Activated CD4-positive, alpha-beta T cell treated with anti-CD3 and anti-CD28 coated beads, Interleukin-2, Interleukin-6, amounts not matched to agents 100 ng/mL and 50 ng/mL, durations not matched to agents 16 hours and 8 hours (primary cell): ENCODE measurements at regions not wholly inside any gene's neighbourhood (a gene's known extent, or its start where the extent isn't known, plus 50 kb on each side); places are given as distances from the start of the nearest gene placed in this dataset.
"Not testable (repeated sequence)": the region's sequence is repeated elsewhere in the genome, so short reads cannot be mapped to it uniquely, and the experiment has no call there.

Experiments
- DNase-seq: peaks from one replicate; pipeline ENCODE4 v3.0.0-alpha.2; 2020

DNA sequence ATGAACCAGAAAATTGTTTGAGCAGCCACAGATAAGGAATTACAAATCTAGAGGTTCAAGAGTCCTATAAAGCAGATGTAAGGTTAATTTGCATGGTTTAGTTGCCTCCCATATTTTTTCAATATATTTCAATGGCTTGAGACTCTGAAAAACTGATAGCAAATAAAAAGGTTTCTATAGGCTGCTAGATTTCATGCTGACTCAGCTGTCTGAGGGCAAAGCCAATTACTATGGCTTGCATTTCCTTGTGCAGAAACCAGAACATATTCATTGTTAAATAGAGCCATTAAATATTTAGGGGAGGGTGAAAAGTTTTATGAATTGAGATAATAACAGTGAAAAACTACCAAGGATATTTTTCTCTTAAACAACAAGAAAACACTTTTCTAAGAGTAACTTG lies 278.1 kb upstream of the CADM2 start:
- DNase-seq, result no peak

DNA sequence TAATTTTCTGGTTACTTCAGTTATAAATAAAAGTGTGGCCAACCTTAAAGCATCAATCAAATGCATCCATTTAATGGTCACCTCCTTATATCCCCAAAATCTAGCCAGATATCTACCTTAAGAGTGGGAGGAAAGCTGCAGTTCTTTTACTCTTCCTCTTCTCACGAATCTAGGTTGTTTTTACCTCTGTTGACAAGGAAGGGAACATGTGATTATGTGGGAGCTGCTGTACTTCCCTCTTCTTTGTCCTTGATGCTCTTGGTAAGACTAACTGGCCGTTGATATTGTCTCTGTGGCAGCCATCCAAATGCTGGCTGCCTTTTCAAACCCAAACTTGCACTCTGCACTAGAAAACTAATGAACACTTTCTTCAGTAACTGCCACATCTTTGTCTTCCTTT lies 275.3 kb upstream of the CADM2 start:
- no peak for DNase-seq

DNA sequence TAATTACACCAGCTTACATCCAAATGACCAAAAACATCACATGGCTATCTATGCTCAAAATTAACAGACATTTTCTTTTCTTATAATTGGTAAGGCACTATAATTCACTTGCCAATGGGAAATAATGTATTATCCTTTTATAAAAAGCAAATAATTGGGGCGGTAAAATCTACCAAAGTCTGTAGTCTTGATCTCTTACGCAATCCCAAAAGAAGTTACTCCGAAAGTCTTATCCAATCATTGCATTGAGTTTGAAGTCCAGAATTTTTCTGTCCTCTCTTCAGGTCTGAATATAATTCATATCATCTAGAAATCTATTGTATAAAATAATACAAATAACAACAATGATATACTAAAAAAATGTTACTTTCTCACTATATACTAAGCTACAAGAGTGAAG lies 273.3 kb upstream of the CADM2 start:
- DNase-seq, result no peak

DNA sequence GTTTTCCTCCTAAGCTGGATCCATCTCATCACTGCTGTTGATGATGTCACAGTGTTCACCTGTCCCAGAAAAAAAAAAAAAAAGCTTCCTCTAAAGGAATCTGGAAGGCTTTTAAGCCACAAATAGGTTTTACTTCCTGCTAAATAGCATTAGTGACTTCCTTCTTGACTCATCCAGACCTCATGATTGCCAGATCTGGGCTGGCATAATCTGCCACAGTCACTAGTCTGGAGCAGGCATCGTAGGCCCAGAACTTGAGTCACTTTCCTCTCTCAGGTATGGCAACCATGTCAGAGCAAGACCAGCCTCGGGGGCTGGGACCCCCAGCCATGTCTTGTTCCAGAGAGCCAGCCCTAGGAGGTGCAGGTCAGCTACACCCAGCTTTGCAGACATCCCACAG lies 266.5 kb upstream of the CADM2 start:
- no peak for DNase-seq

DNA sequence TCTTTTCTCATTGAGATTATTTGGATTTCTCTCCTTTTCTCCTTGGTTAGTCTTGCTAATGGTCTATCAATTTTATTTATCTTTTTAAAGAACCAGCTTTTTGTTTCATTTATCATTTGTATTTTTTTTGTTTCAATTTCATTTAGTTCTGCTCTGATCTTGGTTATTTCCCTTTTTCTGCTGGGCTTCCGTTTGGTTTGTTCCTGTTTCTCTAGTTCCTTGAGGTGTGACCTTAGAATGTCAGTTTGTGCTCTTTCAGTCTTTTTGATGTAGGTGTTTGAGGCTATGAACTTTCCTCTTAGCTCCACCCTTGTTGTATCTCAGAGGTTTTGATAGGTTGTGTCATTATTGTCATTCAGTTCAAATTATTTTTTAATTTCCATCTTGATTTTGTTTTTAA lies 248.5 kb upstream of the CADM2 start:
- not testable (repeated sequence) for DNase-seq

DNA sequence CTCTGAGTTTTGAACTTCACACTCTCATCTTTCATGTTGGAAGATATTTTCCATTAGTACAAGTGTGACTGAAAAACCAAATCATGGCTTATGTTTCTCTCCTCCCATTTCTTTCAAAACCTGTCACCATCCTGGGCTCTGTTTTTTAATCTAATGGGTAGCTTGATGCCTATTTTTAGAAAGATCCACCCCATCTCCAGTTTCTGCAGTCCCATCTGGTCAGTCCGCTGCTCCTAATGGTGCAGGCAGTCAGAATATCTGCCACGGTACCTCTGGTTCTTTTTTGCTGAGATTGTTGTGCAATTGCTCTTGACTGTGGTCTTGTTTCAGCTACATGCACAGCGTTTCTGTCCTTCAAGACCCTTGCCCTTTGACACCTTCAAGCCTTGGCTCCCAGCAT lies 240.9 kb upstream of the CADM2 start:
- no peak for DNase-seq

DNA sequence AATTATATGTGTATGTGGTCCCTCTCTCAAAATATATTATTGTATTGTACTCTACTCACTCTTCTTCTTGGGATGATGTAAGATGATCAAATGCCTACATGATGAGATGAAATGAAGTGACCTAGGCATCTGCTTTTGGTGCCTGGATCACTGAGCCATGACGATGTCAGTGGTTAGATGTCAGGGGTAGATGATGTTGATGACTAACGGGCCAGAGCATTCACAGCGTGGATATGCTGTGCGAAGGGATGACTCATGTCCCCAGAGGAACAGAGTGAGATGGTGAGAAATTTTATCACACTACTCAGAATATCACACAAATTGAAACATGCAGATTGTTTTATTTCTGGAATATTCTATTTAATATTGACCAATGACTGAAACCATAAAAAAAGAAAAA lies 233.9 kb upstream of the CADM2 start:
- no peak for DNase-seq

DNA sequence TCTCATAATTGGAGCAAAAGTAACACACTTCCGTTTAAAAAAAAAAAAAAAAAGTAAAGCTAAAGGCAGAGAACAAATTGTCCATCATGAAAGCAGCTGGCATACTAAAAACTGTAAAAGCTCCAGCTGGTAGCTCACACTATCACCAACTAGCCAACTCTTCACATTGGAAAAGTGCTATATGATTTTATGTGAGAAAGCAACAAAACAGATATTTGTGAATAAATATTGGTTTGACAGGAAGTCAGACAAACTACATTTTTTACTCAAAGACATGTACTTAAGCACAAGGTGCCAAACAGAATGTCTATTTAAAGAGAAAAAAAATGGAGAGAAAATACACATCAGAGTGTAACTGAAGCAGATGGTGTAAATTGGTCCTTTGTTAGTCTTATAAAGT lies 231.2 kb upstream of the CADM2 start:
- no peak for DNase-seq

DNA sequence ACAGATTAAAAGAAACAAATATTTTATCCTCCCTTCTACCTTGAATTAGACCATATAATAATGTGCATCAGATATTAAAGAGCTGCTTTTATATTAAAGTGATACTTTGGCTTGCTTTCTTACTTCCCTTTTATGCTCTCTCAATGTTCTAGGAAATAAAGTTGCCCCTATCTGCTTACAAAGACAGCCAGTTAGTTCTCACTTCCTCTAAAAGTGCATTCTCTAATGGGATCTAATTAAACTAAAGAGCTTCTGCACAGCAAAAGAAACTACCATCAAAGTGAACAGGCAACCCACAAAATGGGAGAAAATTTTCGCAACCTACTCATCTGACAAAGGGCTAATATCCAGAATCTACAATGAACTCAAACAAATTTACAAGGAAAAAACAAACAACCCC lies 224.1 kb upstream of the CADM2 start:
- not testable (repeated sequence) for DNase-seq

DNA sequence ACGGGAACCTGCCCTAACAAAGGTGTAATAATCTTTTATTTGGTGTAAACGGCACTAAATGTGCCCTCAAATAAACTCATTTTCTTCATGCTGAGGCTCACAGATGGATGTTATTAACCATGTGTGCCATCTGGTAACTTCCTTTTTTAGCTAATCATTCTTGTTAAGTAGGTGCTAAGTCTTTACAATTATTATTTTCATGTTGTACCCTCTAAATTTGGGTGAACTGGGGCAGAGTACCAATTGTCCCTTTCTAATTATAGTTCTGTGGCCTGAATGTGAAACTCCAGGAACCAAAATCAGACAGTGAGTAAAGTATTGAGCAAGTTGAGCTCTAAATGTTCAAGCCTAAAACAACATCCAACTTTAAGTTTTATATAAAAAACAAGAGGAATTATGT lies 220.7 kb upstream of the CADM2 start:
- no peak for DNase-seq

DNA sequence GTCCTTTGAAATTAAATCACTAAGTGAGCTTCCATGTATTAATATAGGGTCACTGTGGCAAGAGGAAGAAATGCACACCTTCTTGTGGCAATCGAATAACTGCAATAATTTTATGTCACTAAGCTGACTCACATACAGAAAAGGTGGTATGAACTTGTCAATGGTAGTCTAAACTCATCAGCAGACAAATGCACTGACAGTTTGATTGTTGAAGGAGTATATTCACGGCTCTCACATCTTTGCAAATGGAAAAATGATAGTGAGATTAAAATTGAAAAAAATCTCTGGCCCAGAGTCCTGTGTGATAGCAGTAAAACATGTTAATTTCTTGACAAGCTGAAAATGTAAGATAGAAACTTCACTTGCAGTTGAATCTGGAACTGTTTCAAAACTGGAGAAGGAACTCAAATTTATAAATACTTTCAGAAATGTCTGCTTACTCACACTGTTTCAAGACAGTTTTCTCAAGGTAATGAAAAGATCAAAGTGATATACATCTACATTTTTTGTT lies 215.8 kb upstream of the CADM2 start:
- DNase-seq, result no peak

DNA sequence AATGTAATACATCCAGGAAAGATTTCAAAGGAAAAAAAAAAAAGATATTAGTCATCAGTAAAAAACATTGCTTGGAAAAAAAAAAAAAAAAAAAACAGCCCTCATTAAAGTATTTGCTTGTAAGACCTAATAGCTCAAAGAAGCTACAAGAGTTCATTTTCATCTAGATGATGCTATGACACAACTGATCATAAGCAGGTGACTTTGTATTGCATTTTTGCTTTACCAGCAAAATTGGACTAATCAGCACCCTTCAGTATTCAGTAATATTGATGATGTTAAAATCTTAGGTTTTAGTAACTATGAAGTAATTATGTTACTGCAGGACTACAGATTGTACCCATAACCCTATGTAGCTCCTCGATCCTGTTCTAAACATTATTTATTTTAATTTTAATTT lies 214.7 kb upstream of the CADM2 start:
- DNase-seq, result no peak

DNA sequence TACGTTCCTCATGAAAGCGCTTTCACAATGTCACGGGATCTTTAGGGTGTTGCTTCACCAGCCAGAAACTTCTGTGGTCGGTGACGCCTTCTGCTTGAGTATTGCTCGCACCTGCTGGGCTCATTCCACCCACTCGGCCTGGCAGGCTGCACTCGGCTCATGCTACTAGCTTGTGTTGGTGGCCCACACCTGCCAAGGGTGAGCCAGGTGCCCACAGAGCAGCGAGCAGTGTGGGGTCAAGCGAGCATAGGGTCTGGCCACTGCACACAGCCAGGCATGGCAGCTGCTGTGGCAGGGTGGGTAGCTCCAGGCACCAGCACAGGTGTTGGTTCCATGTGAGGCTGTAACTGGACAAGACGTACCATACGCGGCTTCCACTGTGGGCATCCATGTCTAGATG lies 202.9 kb upstream of the CADM2 start:
- no peak for DNase-seq

DNA sequence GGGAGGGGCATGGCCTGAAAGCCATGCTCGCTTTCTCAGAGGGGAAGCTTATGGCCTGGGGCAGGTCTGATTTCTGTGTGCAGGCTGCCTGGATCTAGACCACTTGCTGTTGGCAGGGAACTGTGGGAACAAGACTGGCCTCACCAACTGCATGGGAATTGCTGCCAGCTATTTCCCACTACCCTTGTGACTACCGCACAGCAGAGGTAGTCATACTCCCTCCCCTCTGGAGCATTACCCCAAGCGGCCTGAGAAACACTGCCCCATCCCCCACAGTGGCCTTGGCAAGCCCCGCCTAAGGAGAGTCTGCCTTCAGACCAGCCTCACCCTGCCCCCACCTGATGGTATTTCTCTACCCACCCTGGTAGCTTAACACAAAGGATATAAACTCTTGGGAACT lies 199.4 kb upstream of the CADM2 start:
- no peak for DNase-seq

DNA sequence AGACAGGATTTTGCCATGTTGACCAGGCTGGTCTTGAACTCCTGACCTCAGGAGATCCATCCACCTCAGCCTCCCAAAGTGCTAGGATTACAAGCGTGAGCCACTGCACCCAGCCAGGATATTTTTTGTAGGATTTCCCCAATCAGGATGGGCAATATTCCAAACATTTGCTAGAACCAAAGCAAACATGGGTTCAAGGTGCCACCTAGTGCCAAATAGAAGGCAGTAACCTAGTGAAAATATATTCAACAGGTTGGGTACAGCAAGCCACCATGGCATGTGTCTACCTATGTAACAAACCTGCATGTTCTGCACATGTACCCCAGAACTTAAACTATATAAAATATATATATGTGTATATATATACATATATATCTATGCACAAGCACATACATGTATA lies 185.9 kb upstream of the CADM2 start:
- DNase-seq, result no peak

DNA sequence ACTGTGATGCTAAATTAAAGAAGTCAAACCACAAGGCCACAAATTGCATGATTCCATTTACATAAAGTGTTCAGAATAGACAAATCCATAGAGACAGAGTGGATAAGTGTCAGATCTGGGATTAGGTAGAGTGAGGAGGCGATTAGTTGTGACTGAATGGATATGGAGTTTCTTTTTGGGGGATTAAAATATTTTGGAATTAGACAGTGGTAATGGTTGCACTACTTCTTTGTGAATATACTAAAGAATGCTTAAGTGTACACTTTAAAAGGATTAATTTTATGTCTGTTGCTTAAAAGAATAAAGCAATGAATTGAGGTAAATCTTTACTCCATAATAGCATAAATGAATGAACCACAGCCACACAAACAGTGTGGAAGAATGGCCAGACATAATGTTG lies 175.5 kb upstream of the CADM2 start:
- DNase-seq, result no peak

DNA sequence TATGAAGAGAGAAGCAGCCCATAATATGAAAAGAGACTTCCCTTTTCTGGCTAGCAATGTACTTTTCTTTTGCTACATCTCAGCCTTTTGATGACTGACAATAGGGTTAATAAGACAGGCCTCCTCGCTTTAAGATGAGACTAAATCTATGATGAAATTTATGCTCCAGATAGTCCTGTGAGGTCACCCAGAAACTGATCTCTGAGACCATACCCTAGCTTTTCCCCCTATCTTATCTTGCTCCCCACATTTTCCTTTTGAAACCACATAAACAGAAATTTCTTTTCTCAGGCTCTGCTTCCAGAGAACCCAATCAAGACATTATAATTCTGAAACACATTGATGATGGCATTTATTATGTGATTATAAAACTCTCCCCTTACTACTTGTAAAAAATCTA lies 168.8 kb upstream of the CADM2 start:
- DNase-seq, result no peak

DNA sequence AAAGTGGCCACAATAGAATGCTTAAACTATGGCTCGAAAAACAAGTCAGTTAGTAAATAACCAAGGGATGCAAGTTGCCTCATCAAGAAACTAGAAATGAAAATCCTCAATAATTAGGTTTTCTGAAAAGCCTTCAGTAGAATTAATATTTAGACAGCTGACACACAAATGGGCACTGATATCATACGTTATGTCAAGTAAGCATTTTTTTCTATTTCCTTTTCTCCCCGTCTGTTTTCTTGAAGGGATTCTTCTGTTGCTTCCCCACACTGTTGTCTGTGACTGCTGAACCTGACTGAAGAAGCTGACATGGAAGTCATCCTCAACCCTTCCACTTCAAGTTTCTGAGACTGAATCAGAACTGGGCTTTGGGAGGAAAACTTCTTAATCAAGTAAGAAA lies 151.8 kb upstream of the CADM2 start:
- no peak for DNase-seq

DNA sequence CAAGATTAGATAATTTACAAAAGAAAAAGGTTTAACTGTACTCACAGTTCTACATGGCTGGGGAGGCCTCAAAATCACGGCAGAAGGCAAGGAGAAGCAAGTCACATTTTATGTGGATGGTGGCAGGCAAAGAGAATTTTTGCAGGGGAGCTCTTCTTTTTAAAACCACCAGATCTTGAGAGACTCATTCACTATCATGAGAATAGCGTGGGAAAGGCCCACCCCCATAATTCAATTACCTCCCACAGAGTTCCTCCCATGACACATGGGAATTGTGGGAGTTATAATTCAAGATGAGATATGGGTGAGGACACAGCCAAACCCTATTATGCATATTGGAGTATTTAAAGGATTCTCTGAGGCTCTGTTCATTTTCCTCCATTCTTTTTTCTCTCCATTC lies 138.7 kb upstream of the CADM2 start:
- DNase-seq, result no peak

DNA sequence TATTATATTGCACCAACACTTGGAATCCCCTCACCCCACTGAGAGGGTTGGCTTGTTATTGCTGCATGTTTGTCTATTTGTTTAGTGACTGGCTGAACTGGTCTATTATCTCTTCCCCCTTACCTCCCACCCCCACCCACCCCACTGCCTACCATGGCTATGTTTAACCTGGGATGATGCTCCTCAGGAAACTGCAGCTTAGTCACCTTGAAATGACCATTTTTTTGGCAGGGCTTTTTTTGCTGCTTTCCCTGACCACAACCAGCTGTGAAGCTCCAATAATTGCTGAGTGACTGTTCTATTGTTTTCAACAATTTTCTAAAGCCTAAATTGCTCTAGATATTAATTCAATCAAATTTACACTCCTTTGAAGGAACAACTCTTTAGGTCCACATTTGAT lies 137.9 kb upstream of the CADM2 start:
- DNase-seq, result no peak

DNA sequence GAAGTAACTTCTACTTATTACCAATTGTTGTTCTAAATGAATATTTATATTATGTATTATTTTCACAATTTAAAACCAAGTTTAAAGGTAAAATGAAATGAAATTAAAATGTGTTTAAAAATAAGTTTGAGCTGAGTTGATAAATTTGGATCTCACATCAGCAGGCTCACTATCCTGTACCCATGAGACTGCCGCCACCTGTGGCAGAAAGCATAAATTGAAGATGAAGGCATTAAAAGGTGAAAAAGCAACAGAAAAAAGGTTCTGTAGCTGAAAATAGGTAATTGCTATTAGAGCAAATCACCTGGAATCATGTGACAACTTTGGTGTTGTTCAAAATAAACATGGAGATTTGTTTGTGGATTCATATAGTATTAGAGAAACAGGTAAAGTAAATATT lies 133.0 kb upstream of the CADM2 start:
- no peak for DNase-seq

DNA sequence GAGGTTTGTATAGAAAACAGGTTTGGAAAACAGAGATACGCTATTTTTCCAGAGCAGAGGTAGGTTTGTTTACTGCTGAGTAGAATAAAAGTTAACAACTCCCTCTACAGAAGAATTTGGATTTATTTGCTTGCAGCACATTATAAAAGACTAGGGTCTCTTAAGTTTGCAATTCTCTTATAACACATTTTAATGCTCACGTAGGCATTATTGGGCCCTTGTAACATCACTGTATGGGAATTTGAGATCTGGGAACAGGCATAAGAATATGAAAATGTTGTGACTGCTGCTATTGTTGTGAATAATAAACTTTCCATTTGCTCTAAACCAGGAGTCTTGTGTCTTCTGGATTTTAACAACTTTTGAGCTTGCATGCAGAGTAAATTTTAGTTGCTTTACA lies 128.3 kb upstream of the CADM2 start:
- no peak for DNase-seq

DNA sequence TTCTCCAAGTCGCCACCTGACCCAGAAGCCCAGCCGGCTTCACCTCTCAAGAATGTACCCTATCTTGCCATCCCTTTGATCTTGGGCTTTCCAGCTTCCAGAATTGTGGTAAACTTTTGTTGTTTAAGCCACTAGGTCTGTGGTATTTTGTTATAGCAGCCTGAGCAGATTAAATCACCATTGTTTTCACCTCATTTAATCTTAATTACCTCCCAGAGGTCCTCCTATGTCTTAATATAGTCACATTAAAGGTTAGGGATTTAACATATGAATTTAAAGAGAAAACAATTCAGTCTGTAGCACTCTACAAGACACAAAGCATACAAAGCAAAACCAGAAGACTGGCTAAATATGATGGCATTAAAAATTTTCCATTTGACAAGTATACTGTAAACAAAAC lies 123.4 kb upstream of the CADM2 start:
- no peak for DNase-seq

DNA sequence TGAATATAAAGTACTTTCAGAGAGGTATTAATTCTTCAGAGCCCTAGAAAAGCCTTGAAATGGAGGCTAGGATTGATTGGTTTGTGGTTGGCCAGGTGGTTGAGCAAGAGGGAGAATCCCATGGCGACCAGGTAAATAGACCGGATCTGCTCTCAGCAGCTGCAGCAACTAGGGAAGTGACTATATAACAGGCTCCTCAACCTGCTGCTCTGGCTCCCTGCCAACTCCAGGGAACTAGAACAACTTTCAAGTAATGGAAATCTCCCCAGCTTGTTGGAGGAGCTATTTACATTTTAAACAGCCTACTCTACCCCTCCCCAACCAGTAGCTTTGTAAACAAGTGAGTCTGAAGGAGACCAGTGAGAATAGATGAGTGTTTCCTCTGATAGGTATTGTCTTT lies 121.8 kb upstream of the CADM2 start:
- no peak for DNase-seq

DNA sequence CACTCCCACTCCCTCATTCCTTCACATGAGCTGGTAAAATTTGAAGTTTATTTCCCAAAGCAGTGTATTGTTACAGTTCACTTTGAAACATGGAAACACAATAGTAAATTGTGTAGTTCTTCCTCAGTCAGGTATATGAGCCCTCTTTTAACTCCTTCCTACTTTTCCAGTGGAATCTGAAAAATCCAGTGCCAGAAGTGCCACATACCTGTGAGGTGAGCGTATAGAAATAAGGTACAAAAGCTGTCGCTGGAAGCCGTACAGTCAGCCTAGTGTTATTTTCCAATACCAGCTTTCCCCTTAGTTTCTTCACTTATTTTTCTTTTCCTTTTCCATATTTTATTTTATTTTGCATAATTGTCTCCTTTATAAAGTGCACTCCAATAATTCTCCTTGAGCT lies 81.7 kb upstream of the CADM2 start:
- no peak for DNase-seq

DNA sequence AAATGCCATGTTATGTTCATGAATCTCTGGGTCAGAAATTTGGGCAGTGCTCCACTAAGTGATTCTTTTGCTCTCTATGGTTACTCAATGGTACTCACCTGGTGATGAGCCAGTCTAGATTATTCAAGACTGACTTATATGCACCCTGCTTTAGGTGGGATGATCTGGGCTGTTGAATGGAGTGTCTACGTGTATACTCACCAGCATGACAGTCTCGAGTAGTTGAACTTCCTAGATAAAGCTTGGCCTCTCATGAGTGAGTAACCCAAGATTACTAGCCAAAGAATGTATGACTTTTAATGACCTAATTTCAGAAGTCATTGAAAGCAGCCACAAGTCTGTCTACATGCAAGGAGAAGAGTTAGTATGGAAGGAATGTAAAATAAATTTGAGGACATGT lies 77.5 kb upstream of the CADM2 start:
- DNase-seq, result no peak
